ENCODE measurements at regions not wholly inside any gene's neighbourhood (a gene's known extent, or its start where the extent isn't known, plus 50 kb on each side); places are given as distances from the start of the nearest gene placed in this dataset.

- no peak overlapping the region for H3K9ac ChIP-seq (ENCODE audit: low read depth, low read length)
- H3K9me3 ChIP-seq (ENCODE audit: control insufficient read depth, insufficient read depth, low read length), result no peaks in the 10 kb centered on the region
- no peaks in the 10 kb centered on the region for H3K4me1 ChIP-seq (ENCODE audit: insufficient read depth, low read length)
- no peaks in the 10 kb centered on the region for H3K36me3 ChIP-seq (ENCODE audit: insufficient read depth, low read length)
These were observed 117.7 kb upstream of the ACTBL2 start for GRCh38 chr5:57600321-57600720.

- no peaks in the 10 kb centered on the region for H3K9me3 ChIP-seq (ENCODE audit: control insufficient read depth, insufficient read depth, low read length)
- H3K36me3 ChIP-seq (ENCODE audit: insufficient read depth, low read length), result no peaks in the 10 kb centered on the region
- no peak overlapping the region for H3K9ac ChIP-seq (ENCODE audit: low read depth, low read length)
- no peaks in the 10 kb centered on the region for H3K4me1 ChIP-seq (ENCODE audit: insufficient read depth, low read length)
These were observed 116.1 kb upstream of the ACTBL2 start for GRCh38 chr5:57598756-57599155.

GRCh38 chr5:57598097-57598496, 115.5 kb upstream of the ACTBL2 start:
- H3K4me1 ChIP-seq (ENCODE audit: insufficient read depth, low read length), result no peaks in the 10 kb centered on the region
- H3K9ac ChIP-seq (ENCODE audit: low read depth, low read length), result no peak overlapping the region
- H3K9me3 ChIP-seq (ENCODE audit: control insufficient read depth, insufficient read depth, low read length), result no peaks in the 10 kb centered on the region
- no peaks in the 10 kb centered on the region for H3K36me3 ChIP-seq (ENCODE audit: insufficient read depth, low read length)

GRCh38 chr5:57595523-57595991, 112.9 kb upstream of the ACTBL2 start:
- Histone ChIP-seq H3K4me1 (ENCODE audit: insufficient read depth, low read length) (no peaks in the 10 kb centered on the region), H3K9ac (ENCODE audit: low read depth, low read length) (no peak overlapping the region), H3K9me3 (ENCODE audit: control insufficient read depth, insufficient read depth, low read length) (no peaks in the 10 kb centered on the region), H3K36me3 (ENCODE audit: insufficient read depth, low read length) (no peaks in the 10 kb centered on the region)

GRCh38 chr5:57594436-57594835, 111.8 kb upstream of the ACTBL2 start:
- Histone ChIP-seq H3K9ac (ENCODE audit: low read depth, low read length) (no peak overlapping the region), H3K36me3 (ENCODE audit: insufficient read depth, low read length) (no peaks in the 10 kb centered on the region), H3K9me3 (ENCODE audit: control insufficient read depth, insufficient read depth, low read length) (no peaks in the 10 kb centered on the region), H3K4me1 (ENCODE audit: insufficient read depth, low read length) (no peaks in the 10 kb centered on the region)

GRCh38 chr5:57592236-57592635, 109.6 kb upstream of the ACTBL2 start:
- H3K9me3 ChIP-seq (ENCODE audit: control insufficient read depth, insufficient read depth, low read length), result no peaks in the 10 kb centered on the region
- no peaks in the 10 kb centered on the region for H3K36me3 ChIP-seq (ENCODE audit: insufficient read depth, low read length)
- no peak overlapping the region for H3K9ac ChIP-seq (ENCODE audit: low read depth, low read length)
- no peaks in the 10 kb centered on the region for H3K4me1 ChIP-seq (ENCODE audit: insufficient read depth, low read length)

- Histone ChIP-seq H3K9ac (ENCODE audit: low read depth, low read length) (no peak overlapping the region), H3K9me3 (ENCODE audit: control insufficient read depth, insufficient read depth, low read length) (no peaks in the 10 kb centered on the region), H3K36me3 (ENCODE audit: insufficient read depth, low read length) (no peaks in the 10 kb centered on the region), H3K4me1 (ENCODE audit: insufficient read depth, low read length) (no peaks in the 10 kb centered on the region)
These were observed 104.0 kb upstream of the ACTBL2 start for GRCh38 chr5:57586649-57587048.

GRCh38 chr5:57582578-57583070, 100.0 kb upstream of the ACTBL2 start:
- no peak overlapping the region for H3K9ac ChIP-seq (ENCODE audit: low read depth, low read length)
- no peaks in the 10 kb centered on the region for H3K9me3 ChIP-seq (ENCODE audit: control insufficient read depth, insufficient read depth, low read length)
- no peaks in the 10 kb centered on the region for H3K4me1 ChIP-seq (ENCODE audit: insufficient read depth, low read length)
- no peaks in the 10 kb centered on the region for H3K36me3 ChIP-seq (ENCODE audit: insufficient read depth, low read length)

GRCh38 chr5:57581772-57582171, 99.2 kb upstream of the ACTBL2 start:
- no peaks in the 10 kb centered on the region for H3K36me3 ChIP-seq (ENCODE audit: insufficient read depth, low read length)
- H3K9ac ChIP-seq (ENCODE audit: low read depth, low read length), result no peak overlapping the region
- H3K4me1 ChIP-seq (ENCODE audit: insufficient read depth, low read length), result no peaks in the 10 kb centered on the region
- H3K9me3 ChIP-seq (ENCODE audit: control insufficient read depth, insufficient read depth, low read length), result no peaks in the 10 kb centered on the region

- Histone ChIP-seq H3K9me3 (ENCODE audit: control insufficient read depth, insufficient read depth, low read length) (no peaks in the 10 kb centered on the region), H3K9ac (ENCODE audit: low read depth, low read length) (no peak overlapping the region), H3K36me3 (ENCODE audit: insufficient read depth, low read length) (no peaks in the 10 kb centered on the region), H3K4me1 (ENCODE audit: insufficient read depth, low read length) (no peaks in the 10 kb centered on the region)
These were observed 98.6 kb upstream of the ACTBL2 start for GRCh38 chr5:57581222-57581621.

- Histone ChIP-seq H3K36me3 (ENCODE audit: insufficient read depth, low read length) (no peaks in the 10 kb centered on the region), H3K9ac (ENCODE audit: low read depth, low read length) (no peak overlapping the region), H3K4me1 (ENCODE audit: insufficient read depth, low read length) (no peaks in the 10 kb centered on the region), H3K9me3 (ENCODE audit: control insufficient read depth, insufficient read depth, low read length) (no peaks in the 10 kb centered on the region)
These were observed 95.0 kb upstream of the ACTBL2 start for GRCh38 chr5:57577432-57578175.

GRCh38 chr5:57576317-57576716, 93.7 kb upstream of the ACTBL2 start:
- Histone ChIP-seq H3K9ac (ENCODE audit: low read depth, low read length) (no peak overlapping the region), H3K4me1 (ENCODE audit: insufficient read depth, low read length) (no peaks in the 10 kb centered on the region), H3K9me3 (ENCODE audit: control insufficient read depth, insufficient read depth, low read length) (no peaks in the 10 kb centered on the region), H3K36me3 (ENCODE audit: insufficient read depth, low read length) (no peaks in the 10 kb centered on the region)

- Histone ChIP-seq H3K9me3 (ENCODE audit: control insufficient read depth, insufficient read depth, low read length) (no peaks in the 10 kb centered on the region), H3K36me3 (ENCODE audit: insufficient read depth, low read length) (no peaks in the 10 kb centered on the region), H3K4me1 (ENCODE audit: insufficient read depth, low read length) (no peaks in the 10 kb centered on the region), H3K9ac (ENCODE audit: low read depth, low read length) (no peak overlapping the region)
These were observed 93.2 kb upstream of the ACTBL2 start for GRCh38 chr5:57575839-57576238.

GRCh38 chr5:57572461-57572860, 89.8 kb upstream of the ACTBL2 start:
- H3K36me3 ChIP-seq (ENCODE audit: insufficient read depth, low read length), result no peaks in the 10 kb centered on the region
- no peaks in the 10 kb centered on the region for H3K4me1 ChIP-seq (ENCODE audit: insufficient read depth, low read length)
- no peaks in the 10 kb centered on the region for H3K9me3 ChIP-seq (ENCODE audit: control insufficient read depth, insufficient read depth, low read length)
- no peak overlapping the region for H3K9ac ChIP-seq (ENCODE audit: low read depth, low read length)

GRCh38 chr5:57569601-57570000, 87.0 kb upstream of the ACTBL2 start:
- Histone ChIP-seq H3K4me1 (ENCODE audit: insufficient read depth, low read length) (no peaks in the 10 kb centered on the region), H3K36me3 (ENCODE audit: insufficient read depth, low read length) (no peaks in the 10 kb centered on the region), H3K9me3 (ENCODE audit: control insufficient read depth, insufficient read depth, low read length) (no peaks in the 10 kb centered on the region), H3K9ac (ENCODE audit: low read depth, low read length) (no peak overlapping the region)

Data from ES-I3 (cell line).